NAMALWA (cell line): ENCODE measurements at regions not wholly inside any gene's neighbourhood (a gene's known extent, or its start where the extent isn't known, plus 50 kb on each side); places are given as distances from the start of the nearest gene placed in this dataset.

Source experiments
- DNase-seq: peaks from one replicate; pipeline ENCODE4 v3.0.0-alpha.2; 2015; ENCODE audit warnings: low spot score

- DNase-seq, result no peak
Measured at GRCh38 chr14:44297437-44297836, 209.6 kb downstream of the FSCB start.

GRCh38 chr14:44291366-44291915 lies 215.6 kb downstream of the FSCB start:
- DNase-seq, result no peak

DNA sequence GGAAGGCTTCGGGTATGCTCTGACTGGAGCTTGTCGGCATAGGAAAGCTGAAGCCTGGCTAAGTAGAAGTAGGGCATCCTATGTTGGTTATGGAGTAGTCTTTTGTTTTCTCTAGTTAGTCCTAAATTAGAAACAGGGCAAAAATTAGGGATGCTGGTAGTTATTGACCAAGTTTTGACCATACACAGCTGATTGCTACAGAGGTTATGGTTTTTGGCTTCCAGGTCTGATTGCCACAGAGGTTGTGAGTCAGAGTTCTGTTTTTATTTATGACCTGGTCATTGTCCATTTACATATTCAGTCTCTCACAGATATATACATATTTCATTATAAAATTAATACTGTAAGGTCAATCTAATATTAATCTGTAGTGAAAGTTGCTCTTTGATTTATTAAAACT lies 219.2 kb downstream of the FSCB start:
- no peak for DNase-seq

GRCh38 chr14:44286201-44286600 lies 220.9 kb downstream of the FSCB start:
- no peak for DNase-seq

GRCh38 chr14:44283836-44284235 lies 223.2 kb downstream of the FSCB start:
- no peak for DNase-seq

DNA sequence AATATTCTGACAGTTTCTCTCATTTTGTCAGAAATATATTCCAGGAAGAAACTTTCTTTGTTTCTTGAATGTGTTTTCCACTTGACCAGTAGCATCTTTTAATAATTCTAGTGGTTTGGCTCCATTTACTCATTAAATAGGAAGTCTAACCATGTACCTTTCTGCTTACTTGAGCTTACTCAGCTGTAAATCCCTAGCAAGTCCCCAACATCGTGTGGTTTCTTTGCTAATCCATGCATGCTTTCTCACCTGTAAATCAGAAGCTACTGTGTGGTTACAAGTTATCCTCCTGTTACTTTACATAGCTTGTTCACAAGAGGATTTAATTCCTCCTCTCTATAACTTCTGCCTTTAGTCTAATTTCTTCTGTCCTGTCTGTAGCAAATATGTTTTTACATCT lies 227.7 kb downstream of the FSCB start:
- DNase-seq, result no peak

DNA sequence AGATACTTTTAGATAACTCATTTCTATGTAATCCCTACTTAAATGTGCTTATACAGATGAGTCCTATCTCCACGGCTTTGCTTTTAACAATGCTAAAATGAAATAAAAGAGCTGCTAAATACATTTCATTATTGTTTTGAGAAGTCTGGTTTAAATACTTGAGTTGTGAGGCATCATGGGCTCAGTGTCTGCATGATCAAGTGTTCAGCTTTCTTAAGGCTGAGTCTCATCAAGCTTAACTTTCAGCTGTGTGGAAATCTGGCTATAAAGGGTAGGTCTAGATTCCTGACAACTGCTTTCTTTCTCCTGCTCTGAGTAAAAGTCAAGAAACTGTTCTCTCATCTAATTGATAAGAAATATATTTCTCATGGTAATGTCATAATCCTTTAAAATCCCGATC lies 235.4 kb downstream of the FSCB start:
- DNase-seq, result no peak

DNA sequence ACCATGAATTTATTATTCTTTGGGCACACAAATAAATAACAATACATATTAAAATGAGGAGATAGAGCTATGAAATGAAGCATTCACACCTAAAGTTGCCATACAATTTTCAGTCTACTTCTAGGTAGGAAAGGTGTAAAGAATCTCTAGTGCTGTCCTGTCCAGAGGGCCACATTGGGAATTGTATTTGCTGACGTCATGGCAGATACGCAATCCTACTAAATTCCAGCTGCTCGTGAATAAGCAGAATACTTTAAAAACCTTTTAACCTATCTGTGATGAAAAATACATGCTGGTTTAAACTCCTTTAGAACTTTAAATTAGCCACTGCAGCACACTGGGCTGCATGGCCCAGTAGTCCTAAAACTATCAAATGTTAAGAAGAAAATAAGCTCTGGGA lies 236.1 kb downstream of the FSCB start:
- no peak for DNase-seq

DNA sequence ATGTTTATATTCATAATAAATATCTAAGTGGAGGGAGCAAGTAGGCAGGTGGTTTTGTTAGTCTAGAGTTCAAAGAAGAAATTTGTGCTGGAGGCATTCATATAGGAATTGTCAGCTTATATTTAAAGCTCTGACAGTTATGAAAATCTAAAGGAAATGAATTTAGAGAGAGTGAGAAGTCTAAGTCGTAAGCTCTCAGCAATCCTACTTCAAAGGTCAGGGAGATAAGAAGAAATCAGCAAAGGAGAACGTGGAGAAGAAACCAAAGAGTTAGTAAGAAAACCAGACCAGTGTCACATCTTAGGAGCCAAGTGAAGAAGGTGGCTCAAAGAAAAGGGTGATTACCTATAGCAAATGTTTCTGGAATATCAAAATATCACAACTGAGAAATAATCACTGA lies 241.8 kb downstream of the FSCB start:
- DNase-seq, result no peak

DNA sequence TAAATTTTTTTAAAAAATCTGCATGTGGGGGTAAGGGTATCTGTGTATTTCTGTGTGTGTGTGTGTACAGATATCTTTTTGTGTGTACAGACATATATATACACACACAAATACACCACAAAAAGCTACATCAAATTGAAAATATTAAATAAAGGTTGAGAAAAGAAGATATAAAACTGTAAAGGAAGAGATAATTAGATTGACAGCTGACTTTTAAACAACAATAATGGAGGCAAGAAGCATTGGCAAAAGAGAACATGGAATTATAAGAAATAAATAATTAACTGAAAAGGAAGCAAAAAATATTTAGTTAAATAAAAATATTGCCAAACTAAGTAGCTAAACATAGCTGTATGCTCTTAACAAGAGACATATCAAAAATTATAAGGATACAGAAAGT lies 291.4 kb downstream of the FSCB start:
- DNase-seq, result no peak

DNA sequence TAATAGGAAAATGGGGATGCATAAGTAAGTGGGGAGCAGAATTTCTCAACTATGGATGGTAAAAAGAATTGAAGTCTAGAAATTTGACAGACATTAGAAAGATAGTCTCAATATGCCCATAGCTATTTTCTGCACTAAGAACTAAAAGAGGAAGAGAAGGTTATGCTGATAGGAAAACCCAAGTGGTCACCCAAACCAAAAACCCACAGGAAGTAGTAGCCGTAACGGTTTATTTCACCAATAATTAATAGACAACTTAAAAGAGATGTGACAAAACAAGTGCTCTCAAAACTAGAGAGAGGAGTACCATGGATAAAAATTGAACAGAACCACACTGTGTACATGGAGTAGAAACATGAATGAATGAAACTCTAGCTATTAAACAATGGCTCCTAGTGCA lies 295.4 kb downstream of the FSCB start:
- DNase-seq, result no peak

DNA sequence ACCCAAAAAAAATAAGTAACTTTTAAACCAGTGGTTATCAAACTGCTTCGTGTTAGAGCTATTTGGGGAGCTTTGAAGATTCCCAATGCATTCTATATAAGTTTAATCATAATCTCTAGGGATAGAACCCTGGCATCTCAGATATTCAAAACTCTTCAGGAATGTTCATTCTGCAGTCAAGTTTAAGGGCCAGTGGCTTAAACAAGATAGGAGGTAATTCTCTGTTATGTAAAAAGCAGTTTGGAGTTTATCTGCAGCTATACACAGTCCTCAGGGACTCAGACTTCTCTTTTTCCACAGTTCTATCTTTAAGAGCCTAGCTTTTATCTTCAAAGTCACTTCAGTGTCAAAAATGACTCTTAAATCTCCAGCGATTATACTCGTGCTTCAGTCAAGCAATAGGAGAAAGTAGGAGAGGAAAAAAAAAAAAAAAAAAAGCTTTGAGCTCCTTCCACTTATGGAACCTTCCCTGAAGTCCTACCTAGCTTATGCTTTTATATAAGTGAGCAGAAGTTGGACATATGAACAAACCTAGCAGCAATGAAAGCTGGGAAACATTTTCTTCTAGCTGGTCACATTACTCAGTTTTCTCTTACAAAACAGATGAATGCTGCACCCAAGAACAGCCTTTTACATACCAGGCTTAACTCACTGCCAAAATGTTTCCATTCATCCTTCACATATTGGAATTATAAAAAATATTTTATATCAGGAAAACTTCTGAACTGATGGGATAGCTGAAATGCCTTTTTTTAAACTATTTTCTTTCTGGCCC lies 302.8 kb downstream of the FSCB start:
- no peak for DNase-seq

DNA sequence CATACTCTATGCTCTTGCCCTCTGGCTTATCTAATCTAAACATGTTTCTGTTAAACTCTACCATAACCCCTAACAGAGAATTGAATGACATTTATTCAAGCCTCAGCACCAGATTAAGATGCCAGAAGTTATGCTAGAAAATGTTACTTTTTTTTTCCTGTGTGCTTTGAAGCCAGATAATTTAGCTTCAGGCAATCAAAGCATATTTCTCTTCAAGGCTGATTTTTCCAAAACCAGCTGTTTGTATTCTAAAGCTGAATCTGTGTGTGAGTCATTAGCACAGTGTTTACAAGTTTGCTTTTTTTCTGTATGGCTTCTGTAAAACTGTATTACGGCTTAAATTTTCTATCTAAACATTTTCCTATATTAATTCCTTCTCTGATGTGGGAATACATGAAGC lies 326.1 kb downstream of the FSCB start:
- no peak for DNase-seq

- DNase-seq, result no peak
Measured at GRCh38 chr14:44170556-44170955, 336.5 kb downstream of the FSCB start.

GRCh38 chr14:44170101-44170500 lies 337.0 kb downstream of the FSCB start:
- DNase-seq, result no peak

- no peak for DNase-seq
Measured at GRCh38 chr14:44168566-44168965, 338.5 kb downstream of the FSCB start.

GRCh38 chr14:44166611-44167010 lies 340.5 kb downstream of the FSCB start:
- DNase-seq, result no peak

DNA sequence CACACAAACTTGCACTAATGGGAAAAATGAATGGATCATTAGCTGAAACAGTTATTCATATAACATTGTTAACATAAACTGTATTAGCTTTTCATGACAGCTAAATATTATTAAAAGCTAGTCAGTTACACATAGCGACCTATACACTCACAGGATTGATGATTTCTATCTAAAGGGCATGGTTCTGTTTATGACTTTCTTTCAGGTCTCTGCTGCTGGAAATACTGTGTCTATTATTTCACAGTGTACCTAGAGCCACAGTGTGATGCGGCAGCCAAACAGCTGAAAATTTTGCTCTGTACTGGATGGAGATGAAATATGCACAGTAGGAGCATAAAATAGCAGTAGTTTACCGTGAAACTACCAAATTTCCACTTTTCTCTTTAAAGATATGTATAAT lies 341.1 kb downstream of the FSCB start:
- no peak for DNase-seq

GRCh38 chr14:44165286-44165685 lies 341.8 kb downstream of the FSCB start:
- no peak for DNase-seq

GRCh38 chr14:44163946-44164345 lies 343.1 kb downstream of the FSCB start:
- no peak for DNase-seq

DNA sequence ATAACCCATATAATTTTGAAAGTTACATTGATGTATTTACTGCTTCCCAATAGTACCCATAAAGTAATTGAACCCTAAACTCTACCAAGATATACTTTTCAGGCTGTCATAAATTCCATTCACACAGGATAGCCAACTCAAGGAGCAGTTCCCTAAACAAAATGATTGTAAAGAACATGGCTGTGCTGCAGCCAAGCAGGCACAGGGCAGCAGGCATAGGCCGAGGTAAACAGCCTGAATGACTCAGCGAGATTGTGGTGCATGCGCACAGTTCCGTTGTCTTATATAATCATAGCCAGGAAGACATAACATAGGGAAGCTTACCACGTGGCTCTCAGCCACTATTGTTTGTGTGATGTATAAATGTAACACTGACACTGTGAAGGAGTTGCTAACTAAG lies 344.9 kb downstream of the FSCB start:
- no peak for DNase-seq

GRCh38 chr14:44154874-44155273 lies 352.2 kb downstream of the FSCB start:
- DNase-seq, result no peak

DNA sequence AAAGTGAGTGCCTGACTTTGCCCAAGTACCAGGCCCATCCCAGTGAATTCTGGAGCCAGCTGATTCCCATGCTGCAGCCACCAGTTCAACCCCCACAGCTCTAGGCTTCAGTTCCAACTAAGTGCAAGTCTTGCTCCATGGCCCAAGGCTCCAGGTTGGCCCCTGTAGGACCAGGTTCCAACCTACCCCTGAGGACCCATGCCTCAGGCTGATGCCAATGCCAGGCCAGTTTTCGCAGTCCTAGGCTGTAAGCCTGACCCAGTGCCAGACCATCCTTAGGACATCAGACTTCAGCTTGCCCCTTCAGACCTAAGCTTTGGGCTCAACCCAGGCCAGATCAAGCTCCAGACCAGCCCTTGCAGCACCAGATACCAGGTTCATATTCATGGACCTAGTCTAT lies 352.6 kb downstream of the FSCB start:
- DNase-seq, result no peak

GRCh38 chr14:44151130-44151820 lies 355.8 kb downstream of the FSCB start:
- DNase-seq, result no peak
